ENCODE measurements at regions not wholly inside any gene's neighbourhood (a gene's known extent, or its start where the extent isn't known, plus 50 kb on each side); places are given as distances from the start of the nearest gene placed in this dataset.

DNA sequence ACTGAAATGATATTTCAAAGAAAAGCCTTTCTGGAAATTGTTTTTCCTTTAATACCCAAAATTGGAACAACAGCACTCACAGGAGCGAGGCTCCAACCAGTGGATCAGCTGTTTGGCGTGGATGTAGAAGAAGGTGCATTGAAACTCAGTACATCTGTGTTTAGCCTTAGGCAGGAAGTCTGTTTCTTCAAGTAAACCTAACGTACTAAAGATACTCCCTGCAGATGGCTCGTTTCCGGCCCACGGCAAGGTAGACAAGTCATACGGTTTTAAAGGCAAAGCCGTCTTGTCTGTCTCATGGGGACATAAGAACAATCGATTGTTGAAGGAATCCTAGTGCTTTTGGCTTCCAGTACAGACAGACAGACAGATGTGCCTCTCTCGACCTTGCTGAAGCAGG, 50.0 kb upstream of the CLCN4 start:
- DNase-seq = peak; percentile 35
- Mint-ChIP-seq H3K36me3 (ENCODE audit: insufficient read depth) (peaks cover 16% of the 10 kb centered on the region), H3K9me3 (no peaks in the 10 kb centered on the region), H3K4me3 (peak overlapping the region; percentile 6), H3K27me3 (ENCODE audit: low read depth) (no peaks in the 10 kb centered on the region), H3K4me1 (ENCODE audit: low read depth) (peaks cover 68% of the 10 kb centered on the region)
- peak in 1 of 2 donors; percentile 35 for ATAC-seq

All from activated T-cell treated with anti-CD3 and anti-CD28 coated beads, Interleukin-2, amount 50 U/mL, for 4 hours (primary cell).